ENCODE measurements at regions not wholly inside any gene's neighbourhood (a gene's known extent, or its start where the extent isn't known, plus 50 kb on each side); places are given as distances from the start of the nearest gene placed in this dataset.
"Not testable (repeated sequence)": the region's sequence is repeated elsewhere in the genome, so short reads cannot be mapped to it uniquely, and the experiment has no call there.

DNA sequence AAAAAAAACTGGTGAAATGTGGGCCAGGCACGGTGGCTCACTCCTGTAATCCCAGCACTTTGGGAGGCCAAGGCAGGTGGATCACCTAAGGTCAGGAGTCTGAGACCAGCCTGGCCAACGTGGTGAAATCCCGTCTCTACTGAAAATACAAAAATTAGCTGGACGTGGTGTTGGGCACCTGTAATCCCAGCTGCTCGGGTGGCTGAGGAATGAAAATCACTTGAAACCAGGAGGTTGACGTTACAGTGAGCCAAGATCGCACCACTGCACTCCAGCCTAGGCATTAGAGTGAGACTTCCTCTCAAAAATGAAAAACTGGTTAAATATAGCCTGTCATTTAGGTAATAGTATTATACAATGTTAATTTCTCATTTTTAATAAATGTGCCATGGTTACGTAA lies 1692.0 kb downstream of the SPATA31A7 start:
- TF ChIP-seq, protein P1, sequence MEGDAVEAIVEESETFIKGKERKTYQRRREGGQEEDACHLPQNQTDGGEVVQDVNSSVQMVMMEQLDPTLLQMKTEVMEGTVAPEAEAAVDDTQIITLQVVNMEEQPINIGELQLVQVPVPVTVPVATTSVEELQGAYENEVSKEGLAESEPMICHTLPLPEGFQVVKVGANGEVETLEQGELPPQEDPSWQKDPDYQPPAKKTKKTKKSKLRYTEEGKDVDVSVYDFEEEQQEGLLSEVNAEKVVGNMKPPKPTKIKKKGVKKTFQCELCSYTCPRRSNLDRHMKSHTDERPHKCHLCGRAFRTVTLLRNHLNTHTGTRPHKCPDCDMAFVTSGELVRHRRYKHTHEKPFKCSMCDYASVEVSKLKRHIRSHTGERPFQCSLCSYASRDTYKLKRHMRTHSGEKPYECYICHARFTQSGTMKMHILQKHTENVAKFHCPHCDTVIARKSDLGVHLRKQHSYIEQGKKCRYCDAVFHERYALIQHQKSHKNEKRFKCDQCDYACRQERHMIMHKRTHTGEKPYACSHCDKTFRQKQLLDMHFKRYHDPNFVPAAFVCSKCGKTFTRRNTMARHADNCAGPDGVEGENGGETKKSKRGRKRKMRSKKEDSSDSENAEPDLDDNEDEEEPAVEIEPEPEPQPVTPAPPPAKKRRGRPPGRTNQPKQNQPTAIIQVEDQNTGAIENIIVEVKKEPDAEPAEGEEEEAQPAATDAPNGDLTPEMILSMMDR (IDR thresholded peaks at IDR 0.05) = not testable (repeated sequence)
- TF ChIP-seq POLR2A (IDR thresholded peaks at IDR 0.05) = not testable (repeated sequence)
